Stimulated activated naive CD8-positive, alpha-beta T cell treated with anti-CD3 and anti-CD28 coated beads, Interleukin-15, amount 100 ng/mL, for 72 hours (primary cell): ENCODE measurements at regions not wholly inside any gene's neighbourhood (a gene's known extent, or its start where the extent isn't known, plus 50 kb on each side); places are given as distances from the start of the nearest gene placed in this dataset.

Experiments used
- ATAC-seq: fragments of 150-1000 bp; cut with Tn5 transposase; 2 replicates; pipeline ENCODE4 v1.10.0; 2021; ENCODE audit warnings: mild to moderate bottlenecking, moderate library complexity
- DNase-seq, 2 donors: peaks; one replicate each; pipeline ENCODE4 v3.0.0; 2021 to 2022
- H3K27ac Mint-ChIP-seq, 2 donors: one replicate each; pipeline ENCODE4 v1.8.0; 2022; ENCODE audit warnings: mild to moderate bottlenecking in 2 of 2, mixed read lengths in 2 of 2, moderate library complexity in 2 of 2
- H3K27me3 Mint-ChIP-seq: one replicate; pipeline ENCODE4 v1.8.0; 2022; ENCODE audit warnings: mixed read lengths
- H3K4me1 Mint-ChIP-seq: one replicate; pipeline ENCODE4 v1.8.0; 2022; ENCODE audit warnings: mild to moderate bottlenecking, mixed read lengths
- H3K4me3 Mint-ChIP-seq, 2 donors: one replicate each; pipeline ENCODE4 v1.8.0; 2022; ENCODE audit warnings: mild to moderate bottlenecking in 2 of 2, mixed read lengths in 2 of 2, moderate library complexity in 1 of 2
- H3K9me3 Mint-ChIP-seq, 2 donors: one replicate each; pipeline ENCODE4 v1.8.0; 2022; ENCODE audit warnings: mixed read lengths in 2 of 2

- no peaks in the 10 kb centered on the region for H3K4me1 Mint-ChIP-seq
- H3K27ac Mint-ChIP-seq, result no peak overlapping the region
- DNase-seq (no peak), ATAC-seq (no peak)
- H3K27me3 Mint-ChIP-seq, result peaks cover 18% of the 10 kb centered on the region
- H3K4me3 Mint-ChIP-seq, result no peak overlapping the region
- no peaks in the 10 kb centered on the region for H3K9me3 Mint-ChIP-seq
Observed at GRCh38 chr2:6535572-6535971, 330.1 kb downstream of the CMPK2 start.

DNA sequence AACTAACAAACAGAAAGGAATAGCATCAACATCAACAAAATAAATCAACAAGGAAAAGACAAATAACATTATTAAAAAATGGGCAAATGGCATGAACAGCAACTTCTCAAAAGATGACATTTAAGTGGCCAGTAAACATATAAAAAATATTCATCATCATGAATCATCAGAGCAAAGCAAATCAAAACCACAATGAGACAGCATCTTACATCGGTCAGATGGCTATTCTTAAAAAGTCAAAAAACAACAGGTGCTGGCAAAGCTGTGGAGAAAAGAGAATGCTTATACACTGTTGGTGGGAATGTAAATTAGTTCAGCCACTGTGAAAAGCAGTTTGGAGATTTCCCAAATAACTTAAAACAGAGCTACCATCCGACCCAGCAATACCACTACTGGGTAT is 327.1 kb downstream of the CMPK2 start:
- DNase-seq (no peak), ATAC-seq (no peak)
- Mint-ChIP-seq H3K27me3 (peaks cover 18% of the 10 kb centered on the region), H3K4me1 (no peaks in the 10 kb centered on the region), H3K9me3 (no peaks in the 10 kb centered on the region), H3K27ac (no peak overlapping the region), H3K4me3 (no peak overlapping the region)

- DNase-seq, result no peak
- no peaks in the 10 kb centered on the region for H3K27me3 Mint-ChIP-seq
- no peaks in the 10 kb centered on the region for H3K4me1 Mint-ChIP-seq
- H3K9me3 Mint-ChIP-seq, result no peaks in the 10 kb centered on the region
- H3K4me3 Mint-ChIP-seq, result no peak overlapping the region
- ATAC-seq, result no peak
- H3K27ac Mint-ChIP-seq, result no peak overlapping the region
Observed at GRCh38 chr2:6545336-6545735, 320.4 kb downstream of the CMPK2 start.

- no peaks in the 10 kb centered on the region for H3K27me3 Mint-ChIP-seq
- H3K4me1 Mint-ChIP-seq, result no peaks in the 10 kb centered on the region
- no peak for ATAC-seq
- no peaks in the 10 kb centered on the region for H3K9me3 Mint-ChIP-seq
- no peak for DNase-seq
- H3K27ac Mint-ChIP-seq, result no peak overlapping the region
- no peak overlapping the region for H3K4me3 Mint-ChIP-seq
Observed at GRCh38 chr2:6545795-6546194, 319.9 kb downstream of the CMPK2 start.

- Mint-ChIP-seq H3K27ac (no peak overlapping the region), H3K4me1 (no peaks in the 10 kb centered on the region), H3K9me3 (no peaks in the 10 kb centered on the region), H3K27me3 (no peaks in the 10 kb centered on the region), H3K4me3 (no peak overlapping the region)
- no peak for DNase-seq
- no peak for ATAC-seq
Observed at GRCh38 chr2:6554466-6554865, 311.2 kb downstream of the CMPK2 start.

- no peak for DNase-seq
- Mint-ChIP-seq H3K27me3 (no peaks in the 10 kb centered on the region), H3K4me1 (no peaks in the 10 kb centered on the region), H3K27ac (no peak overlapping the region), H3K4me3 (no peak overlapping the region), H3K9me3 (no peaks in the 10 kb centered on the region)
- ATAC-seq, result no peak
Observed at GRCh38 chr2:6556755-6557154, 309.0 kb downstream of the CMPK2 start.

DNA sequence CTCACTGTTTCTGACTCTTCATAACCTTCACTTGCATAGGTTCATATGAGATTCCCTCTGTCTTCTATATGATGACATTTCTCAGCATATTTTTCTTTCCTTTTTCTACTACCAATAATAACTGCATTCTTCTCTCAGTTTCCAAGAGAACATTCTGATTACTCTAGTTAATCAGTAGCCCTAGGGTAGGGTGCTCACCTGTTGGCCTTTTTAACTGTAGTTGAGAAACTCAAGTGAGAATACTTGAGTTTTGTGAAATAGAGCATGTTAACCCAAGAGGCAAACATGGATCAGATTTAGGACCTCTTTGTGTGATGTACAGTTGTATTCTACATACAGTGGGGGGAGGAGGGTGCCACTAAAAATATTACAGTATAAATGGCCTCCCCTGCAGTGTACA is 308.0 kb downstream of the CMPK2 start:
- Mint-ChIP-seq H3K4me3 (no peak overlapping the region), H3K4me1 (no peaks in the 10 kb centered on the region), H3K27me3 (no peaks in the 10 kb centered on the region), H3K27ac (no peak overlapping the region), H3K9me3 (no peaks in the 10 kb centered on the region)
- DNase-seq, result no peak
- no peak for ATAC-seq

- H3K27me3 Mint-ChIP-seq, result peaks cover 8% of the 10 kb centered on the region
- no peaks in the 10 kb centered on the region for H3K9me3 Mint-ChIP-seq
- H3K27ac Mint-ChIP-seq, result no peak overlapping the region
- ATAC-seq, result no peak
- DNase-seq, result no peak
- H3K4me3 Mint-ChIP-seq, result no peak overlapping the region
- H3K4me1 Mint-ChIP-seq, result no peaks in the 10 kb centered on the region
Observed at GRCh38 chr2:6562771-6563170, 302.9 kb downstream of the CMPK2 start.

DNA sequence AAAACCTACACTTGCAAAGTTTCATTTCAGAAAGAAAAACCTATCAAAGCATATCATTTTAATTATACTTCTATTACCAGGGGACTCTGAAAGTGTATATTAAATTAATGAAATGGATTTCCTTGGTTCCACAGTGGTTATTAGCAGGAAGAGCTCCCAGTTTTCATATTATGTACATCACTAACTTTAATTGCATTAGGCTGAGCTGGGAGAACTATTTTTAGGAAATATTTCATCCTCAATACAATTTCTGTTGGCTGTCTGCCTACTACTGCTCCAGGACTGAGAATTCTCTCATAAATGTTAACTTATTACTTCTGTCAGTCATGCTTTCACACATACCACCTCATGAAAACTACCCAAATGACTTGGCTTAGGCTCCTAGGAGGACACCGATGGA is 301.4 kb downstream of the CMPK2 start:
- no peaks in the 10 kb centered on the region for H3K4me1 Mint-ChIP-seq
- no peak overlapping the region for H3K4me3 Mint-ChIP-seq
- H3K27me3 Mint-ChIP-seq, result peaks cover 17% of the 10 kb centered on the region
- DNase-seq (no peak), ATAC-seq (no peak)
- no peaks in the 10 kb centered on the region for H3K9me3 Mint-ChIP-seq
- H3K27ac Mint-ChIP-seq, result no peak overlapping the region

- no peak overlapping the region for H3K27ac Mint-ChIP-seq
- DNase-seq (no peak), ATAC-seq (no peak)
- H3K27me3 Mint-ChIP-seq, result no peaks in the 10 kb centered on the region
- no peaks in the 10 kb centered on the region for H3K4me1 Mint-ChIP-seq
- H3K9me3 Mint-ChIP-seq, result no peaks in the 10 kb centered on the region
- no peak overlapping the region for H3K4me3 Mint-ChIP-seq
Observed at GRCh38 chr2:6574121-6574520, 291.6 kb downstream of the CMPK2 start.

DNA sequence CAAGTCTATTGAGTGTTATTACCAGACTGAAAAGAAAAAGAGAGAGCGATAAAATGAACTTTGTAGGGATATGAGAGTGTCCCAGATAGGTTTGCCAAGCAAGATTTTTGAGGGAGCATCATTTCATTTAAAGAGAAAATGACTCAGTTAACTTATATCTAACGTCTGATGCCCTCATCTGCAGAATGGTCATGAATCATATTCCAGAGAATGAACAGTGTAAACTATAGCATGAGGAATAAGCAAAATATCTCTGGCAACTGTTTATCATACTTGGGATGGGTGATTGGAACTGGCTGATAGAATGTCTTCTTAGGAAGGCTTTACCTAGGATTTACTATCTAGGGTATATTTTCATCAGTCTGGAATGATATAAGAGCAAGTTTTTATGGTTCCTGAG is 289.4 kb downstream of the CMPK2 start:
- ATAC-seq (no peak), DNase-seq (no peak)
- no peak overlapping the region for H3K27ac Mint-ChIP-seq
- no peaks in the 10 kb centered on the region for H3K4me1 Mint-ChIP-seq
- H3K27me3 Mint-ChIP-seq, result no peaks in the 10 kb centered on the region
- no peaks in the 10 kb centered on the region for H3K9me3 Mint-ChIP-seq
- no peak overlapping the region for H3K4me3 Mint-ChIP-seq

DNA sequence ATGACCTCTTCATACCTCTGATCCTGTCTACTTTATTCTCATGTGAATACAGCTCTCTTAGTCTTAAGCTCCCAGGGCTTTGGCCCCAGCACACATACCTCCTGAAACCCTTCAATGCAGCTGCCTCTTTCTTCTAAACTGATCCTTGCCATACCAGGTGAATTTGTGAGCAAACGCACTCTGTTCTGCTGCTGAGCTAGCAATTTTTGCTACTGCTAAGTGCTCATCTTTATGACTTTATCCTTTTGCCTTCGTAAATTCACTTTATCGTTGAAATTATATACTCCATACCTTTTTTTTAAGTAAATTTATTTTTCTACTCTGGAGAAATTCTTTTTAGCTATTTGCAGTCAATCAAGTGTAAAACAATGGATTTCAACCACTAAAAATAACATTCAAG is 287.7 kb downstream of the CMPK2 start:
- Mint-ChIP-seq H3K27ac (no peak overlapping the region), H3K9me3 (no peaks in the 10 kb centered on the region)

DNA sequence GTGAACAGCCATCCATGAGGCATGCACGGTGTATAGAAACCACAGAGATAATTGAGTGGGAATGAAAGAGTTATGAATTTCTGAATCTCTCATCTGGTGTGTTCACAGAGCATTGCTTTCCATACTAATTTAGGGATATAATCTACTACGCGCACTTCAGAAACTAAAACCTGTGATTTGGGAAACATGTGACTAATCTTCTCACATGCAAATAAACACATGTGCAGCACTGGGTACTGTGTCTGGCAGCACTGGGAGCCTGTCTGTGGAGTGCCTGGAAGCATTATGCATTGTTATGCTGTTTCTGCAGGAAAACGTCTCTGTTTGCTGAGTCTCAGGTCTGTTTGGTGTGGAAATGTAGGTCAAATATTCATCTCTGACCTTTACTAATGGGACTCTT is 287.3 kb downstream of the CMPK2 start:
- no peak overlapping the region for H3K27ac Mint-ChIP-seq
- no peaks in the 10 kb centered on the region for H3K9me3 Mint-ChIP-seq
- H3K27me3 Mint-ChIP-seq, result no peaks in the 10 kb centered on the region
- DNase-seq (no peak), ATAC-seq (no peak)
- no peak overlapping the region for H3K4me3 Mint-ChIP-seq
- no peaks in the 10 kb centered on the region for H3K4me1 Mint-ChIP-seq

More for the DNA sequence above, 287.7 kb downstream of the CMPK2 start:
- no peak for DNase-seq
- Mint-ChIP-seq H3K27me3 (no peaks in the 10 kb centered on the region), H3K4me1 (no peaks in the 10 kb centered on the region), H3K4me3 (no peak overlapping the region)
- ATAC-seq, result no peak

GRCh38 chr2:6579281-6579680 is 286.4 kb downstream of the CMPK2 start:
- Mint-ChIP-seq H3K9me3 (no peaks in the 10 kb centered on the region), H3K27me3 (no peaks in the 10 kb centered on the region), H3K27ac (no peak overlapping the region), H3K4me3 (no peak overlapping the region), H3K4me1 (no peaks in the 10 kb centered on the region)
- ATAC-seq, result no peak
- no peak for DNase-seq

GRCh38 chr2:6580982-6581381 is 284.7 kb downstream of the CMPK2 start:
- H3K27me3 Mint-ChIP-seq, result no peaks in the 10 kb centered on the region
- ATAC-seq (no peak), DNase-seq (no peak)
- H3K4me3 Mint-ChIP-seq, result no peak overlapping the region
- no peak overlapping the region for H3K27ac Mint-ChIP-seq
- H3K4me1 Mint-ChIP-seq, result no peaks in the 10 kb centered on the region
- no peaks in the 10 kb centered on the region for H3K9me3 Mint-ChIP-seq

GRCh38 chr2:6589150-6589549 is 276.6 kb downstream of the CMPK2 start:
- Mint-ChIP-seq H3K27ac (no peak overlapping the region), H3K9me3 (no peaks in the 10 kb centered on the region), H3K4me1 (no peaks in the 10 kb centered on the region), H3K4me3 (no peak overlapping the region), H3K27me3 (no peaks in the 10 kb centered on the region)
- ATAC-seq, result no peak
- no peak for DNase-seq

DNA sequence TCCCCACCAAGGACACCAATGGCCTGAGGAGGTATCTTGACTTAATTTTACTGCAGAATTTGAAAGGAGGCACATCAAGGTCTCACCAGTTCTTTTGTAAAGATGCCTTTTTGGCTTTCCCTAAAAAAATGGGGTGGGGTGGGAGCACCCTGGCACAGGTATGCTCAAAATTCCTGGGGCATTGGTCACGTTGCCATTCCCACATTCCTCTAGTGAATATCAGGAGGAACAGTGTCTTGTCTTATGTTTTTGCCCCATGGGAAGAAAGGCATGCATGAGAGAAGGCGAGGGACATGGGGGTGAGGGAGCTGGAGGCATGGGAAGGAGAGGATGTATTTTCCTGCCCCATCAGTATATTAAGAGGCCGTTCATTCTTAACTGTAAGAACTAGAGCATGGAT is 275.3 kb downstream of the CMPK2 start:
- DNase-seq (no peak), ATAC-seq (no peak)
- no peak overlapping the region for H3K4me3 Mint-ChIP-seq
- no peaks in the 10 kb centered on the region for H3K27me3 Mint-ChIP-seq
- no peaks in the 10 kb centered on the region for H3K9me3 Mint-ChIP-seq
- H3K4me1 Mint-ChIP-seq, result no peaks in the 10 kb centered on the region
- no peak overlapping the region for H3K27ac Mint-ChIP-seq

DNA sequence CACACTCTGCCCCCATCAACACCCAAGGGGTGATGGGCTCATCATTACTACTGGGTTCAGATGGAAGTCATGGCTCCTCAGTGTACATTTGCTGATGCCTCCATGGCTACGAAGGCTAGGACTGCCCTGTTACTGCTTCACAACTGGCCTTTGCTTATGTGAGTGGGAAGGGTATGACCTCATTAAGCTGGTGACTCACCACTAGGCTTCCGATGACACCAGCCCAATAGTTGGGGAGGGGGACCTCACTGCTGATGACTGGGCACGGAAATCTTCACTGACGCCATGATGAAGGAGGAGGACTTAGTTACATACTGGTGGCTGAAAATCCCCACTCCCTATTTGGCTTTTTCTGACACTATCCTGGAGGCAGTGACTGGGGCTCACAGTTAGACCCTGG is 263.2 kb downstream of the CMPK2 start:
- no peak for ATAC-seq
- Mint-ChIP-seq H3K4me3 (no peak overlapping the region), H3K9me3 (peaks cover 0 to under 1% of the 10 kb centered on the region in 2 donors), H3K4me1 (no peaks in the 10 kb centered on the region), H3K27me3 (no peaks in the 10 kb centered on the region), H3K27ac (no peak overlapping the region)
- DNase-seq, result no peak
